Skin epidermis (tissue), 12 donors: ENCODE measurements at regions not wholly inside any gene's neighbourhood (a gene's known extent, or its start where the extent isn't known, plus 50 kb on each side); places are given as distances from the start of the nearest gene placed in this dataset.
"Not testable (repeated sequence)": the region's sequence is repeated elsewhere in the genome, so short reads cannot be mapped to it uniquely, and the experiment has no call there.

Experiments used
- H3K27ac ChIP-seq, 21 experiments: fragments of 200-600 bp; sonication (generic) in 11 of 21; one replicate each; pipeline ENCODE4 v1.5.0; 2020; ENCODE audit warnings: mild to moderate bottlenecking in 3 of 21, inconsistent platforms in 2 of 21, moderate library complexity in 2 of 21
- H3K4me3 ChIP-seq, 7 experiments: fragments of 200-600 bp; sonication (generic) in 2 of 7; one replicate each; pipeline ENCODE4 v1.5.0; 2020; ENCODE audit warnings: inconsistent platforms in 2 of 7, mild to moderate bottlenecking in 2 of 7, moderate library complexity in 1 of 7

DNA sequence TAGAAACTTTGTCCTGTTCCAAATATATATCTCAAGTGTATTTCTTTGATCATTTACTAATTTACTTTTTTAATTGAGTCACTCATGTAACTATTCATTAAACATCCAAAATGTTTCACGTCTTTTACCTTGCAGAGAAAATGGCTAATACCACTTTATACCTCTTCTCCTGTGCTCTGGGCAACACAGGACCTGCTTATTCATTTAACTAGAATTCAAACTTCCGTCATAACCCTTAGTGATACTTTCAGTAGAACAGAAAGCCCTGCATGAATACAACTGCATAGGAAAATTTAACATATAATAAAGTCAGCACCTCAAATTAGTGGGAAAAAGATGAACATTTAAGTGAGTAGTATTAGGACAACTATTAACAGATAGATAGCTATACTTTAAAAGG, 205.2 kb downstream of the MREG start:
- H3K4me3 ChIP-seq, result no peak overlapping the region
- H3K27ac ChIP-seq, result no peak overlapping the region

DNA sequence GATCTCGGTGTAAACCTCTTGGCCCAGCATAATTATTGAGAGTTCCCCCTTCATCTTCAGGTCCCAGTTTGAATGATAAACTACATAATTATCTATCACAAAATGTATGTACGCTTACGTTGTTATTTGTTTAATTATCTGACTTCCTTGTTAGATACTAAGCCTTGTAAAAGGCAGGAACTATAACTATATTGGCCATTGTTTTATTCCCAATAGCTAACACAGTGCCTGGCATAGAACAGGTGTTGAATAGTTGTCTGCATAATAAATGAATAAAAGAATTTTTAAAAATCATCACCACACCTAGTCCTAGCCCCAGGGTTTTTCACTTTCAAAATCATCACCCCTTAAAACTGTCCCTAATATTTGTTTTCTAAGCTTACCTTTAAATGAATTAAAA, 207.9 kb downstream of the MREG start:
- no peak overlapping the region for H3K27ac ChIP-seq
- no peak overlapping the region for H3K4me3 ChIP-seq

DNA sequence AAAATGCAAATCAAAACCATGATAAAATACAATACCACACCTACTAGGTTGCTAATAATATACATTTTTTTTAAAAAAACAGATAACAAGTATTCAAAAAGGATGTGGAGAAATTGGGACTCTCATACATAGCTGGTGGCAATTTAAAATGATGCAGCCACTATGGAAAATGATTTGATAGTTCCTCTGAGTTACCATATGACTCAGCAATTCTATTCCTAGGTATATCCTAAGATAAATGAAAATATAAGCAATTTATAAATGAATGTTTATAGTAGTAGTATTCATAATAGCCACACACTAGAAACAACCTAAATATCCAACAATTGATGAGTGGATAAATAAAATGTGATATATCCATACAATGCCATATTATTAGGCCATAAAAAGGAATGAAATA, 210.2 kb downstream of the MREG start:
- no peak overlapping the region for H3K4me3 ChIP-seq
- no peak overlapping the region for H3K27ac ChIP-seq

DNA sequence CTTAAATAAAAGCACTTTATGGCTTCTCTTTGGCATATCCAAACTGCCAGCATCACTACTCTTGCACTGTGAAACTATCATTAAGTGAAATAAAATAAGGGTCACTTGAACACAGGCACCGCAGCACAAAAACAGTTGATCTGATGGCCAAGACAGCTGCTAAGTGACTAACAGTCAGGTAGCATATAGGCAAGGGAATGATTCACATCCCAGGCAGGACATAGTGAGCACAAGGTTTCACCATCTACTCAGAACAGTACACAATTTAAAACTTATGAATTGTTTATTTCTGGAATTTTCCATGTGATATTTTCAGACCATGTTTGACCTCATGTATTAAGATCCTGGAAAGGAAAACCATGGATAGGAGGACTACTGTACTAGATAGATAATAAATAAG, 214.2 kb downstream of the MREG start:
- Histone ChIP-seq H3K27ac (no peak overlapping the region), H3K4me3 (no peak overlapping the region)

DNA sequence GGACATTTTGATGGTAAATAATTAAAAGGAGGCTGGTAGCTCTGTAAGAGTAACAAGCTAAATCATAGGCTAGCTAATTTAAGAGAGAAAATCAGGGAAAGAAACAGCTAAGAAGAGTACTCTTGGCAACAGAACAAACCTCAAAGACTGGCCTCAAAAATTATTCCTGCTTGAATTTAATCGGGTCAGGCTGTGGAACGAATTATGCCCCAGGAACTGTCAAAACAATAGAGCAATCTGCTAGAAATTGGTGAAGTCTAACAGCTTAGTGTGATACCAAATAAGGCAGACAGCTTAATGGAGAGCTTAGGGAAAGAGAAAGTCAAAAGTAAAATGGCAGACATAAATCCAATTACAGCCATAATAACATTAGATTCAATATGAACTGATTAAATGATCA, 215.7 kb downstream of the MREG start:
- Histone ChIP-seq H3K4me3 (no peak overlapping the region), H3K27ac (peak overlapping the region in 1 of 21 experiments; percentile 11)

DNA sequence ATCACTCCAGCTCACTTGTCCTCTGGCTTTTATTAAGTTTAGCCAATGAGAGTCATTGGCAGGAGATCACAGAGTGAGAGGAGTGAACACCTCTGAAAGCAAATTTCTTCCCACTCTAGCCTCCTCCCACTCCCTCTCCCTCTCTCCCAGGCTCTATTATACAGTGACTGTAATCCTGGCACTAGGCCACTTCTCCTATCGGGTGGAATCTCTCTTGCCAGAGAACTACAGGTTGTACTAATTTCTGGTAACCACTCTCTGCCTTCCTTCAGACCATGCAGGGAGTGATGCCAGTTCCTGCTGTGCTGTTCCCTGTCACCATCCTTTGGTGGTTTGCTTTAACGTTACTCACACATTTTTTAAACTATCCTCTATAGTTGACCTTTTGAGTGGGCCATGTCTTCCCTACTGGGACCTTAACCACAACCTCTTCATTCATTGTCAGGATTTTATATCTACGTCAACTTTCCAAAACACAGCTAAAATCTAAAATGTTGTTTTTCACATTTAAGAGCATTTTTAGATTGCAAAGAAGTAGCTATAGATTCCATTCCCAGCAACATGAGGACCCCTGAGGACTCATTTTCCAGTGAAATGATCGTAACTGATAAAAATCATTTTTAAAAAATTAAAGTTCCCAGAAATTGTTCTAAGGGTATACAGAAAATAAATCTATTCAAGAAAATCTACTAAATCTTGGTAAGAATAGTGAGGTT, 217.1 kb downstream of the MREG start:
- Histone ChIP-seq H3K27ac (no peak overlapping the region), H3K4me3 (no peak overlapping the region)

DNA sequence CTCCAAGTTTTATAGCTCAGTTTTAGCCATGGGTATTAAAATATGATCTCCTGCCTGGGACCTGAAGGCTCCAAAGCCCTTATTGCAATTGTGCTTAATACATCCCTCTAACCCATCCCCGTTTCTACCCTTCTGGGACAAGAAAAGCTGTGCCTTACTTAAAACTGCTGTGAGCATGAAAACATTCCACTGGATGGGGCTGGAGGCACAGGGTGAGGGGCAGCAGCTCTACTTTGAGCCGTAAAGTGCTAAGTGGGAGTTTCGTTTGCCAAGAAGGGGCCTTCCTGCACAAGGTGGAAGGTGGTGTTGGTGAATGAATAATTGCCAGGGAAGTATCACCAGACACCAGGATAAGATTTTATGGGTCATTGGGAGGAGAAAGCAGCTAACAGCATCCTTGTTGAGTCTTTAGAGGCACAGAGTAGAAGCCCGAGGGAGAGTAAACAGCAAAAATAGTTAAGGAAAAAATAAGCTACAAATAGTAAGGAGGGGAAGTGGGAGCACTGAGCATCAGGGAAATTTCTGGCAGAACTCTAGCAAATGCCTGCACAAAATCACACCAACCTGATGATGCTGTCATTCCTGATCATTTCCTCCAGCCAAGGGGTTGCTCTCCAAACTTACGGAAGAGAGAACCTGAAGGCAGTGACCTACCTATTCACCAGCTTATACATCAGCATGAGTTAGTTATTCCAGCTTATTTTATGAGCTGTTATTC, 218.4 kb downstream of the MREG start:
- Histone ChIP-seq H3K27ac (peak overlapping the region in 3 of 21 experiments; percentile 55 to 63 (median 63)), H3K4me3 (no peak overlapping the region)

DNA sequence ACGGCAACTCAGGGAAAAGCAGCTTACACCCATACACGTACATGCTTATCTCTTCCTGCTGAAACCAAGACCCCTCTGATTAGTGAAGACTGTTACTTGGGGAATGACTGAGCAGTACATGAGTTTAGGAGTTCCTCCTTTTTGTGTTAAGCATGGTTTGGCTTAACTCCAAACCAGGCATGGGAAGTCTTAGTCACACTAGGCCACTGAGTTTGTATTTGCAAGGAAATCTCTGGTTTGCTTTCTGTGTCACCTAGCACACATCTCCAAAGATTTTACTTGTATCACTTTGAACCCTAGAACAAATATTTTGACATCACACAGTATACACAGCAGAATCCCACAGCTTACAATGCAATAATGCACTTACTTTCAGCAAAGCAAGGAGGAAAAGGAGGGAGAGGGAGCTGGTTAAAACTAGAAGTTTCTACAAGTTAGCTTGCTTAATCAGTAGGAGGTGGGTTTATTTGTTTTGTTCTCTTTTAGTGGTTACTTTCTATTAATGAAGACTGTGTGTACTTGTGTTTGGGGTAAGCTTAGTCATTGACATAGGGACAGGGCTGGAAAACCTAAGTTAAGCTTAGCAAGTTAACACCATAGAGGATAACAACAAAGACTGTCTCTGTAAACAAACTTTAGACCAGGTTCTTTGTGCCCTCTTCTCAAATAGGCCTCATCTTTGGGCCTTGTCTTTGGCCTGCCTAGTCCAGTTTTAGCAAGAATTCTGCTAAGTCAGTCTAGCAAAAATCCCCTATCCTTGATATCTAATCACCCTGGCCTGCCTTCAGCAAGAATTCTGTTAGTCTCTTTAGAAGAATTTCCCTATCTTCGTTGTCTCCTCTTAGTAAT, 219.4 kb downstream of the MREG start:
- H3K4me3 ChIP-seq, result no peak overlapping the region
- peak overlapping the region in 11 of 21 experiments; percentile 19 to 63 (median 41) for H3K27ac ChIP-seq

DNA sequence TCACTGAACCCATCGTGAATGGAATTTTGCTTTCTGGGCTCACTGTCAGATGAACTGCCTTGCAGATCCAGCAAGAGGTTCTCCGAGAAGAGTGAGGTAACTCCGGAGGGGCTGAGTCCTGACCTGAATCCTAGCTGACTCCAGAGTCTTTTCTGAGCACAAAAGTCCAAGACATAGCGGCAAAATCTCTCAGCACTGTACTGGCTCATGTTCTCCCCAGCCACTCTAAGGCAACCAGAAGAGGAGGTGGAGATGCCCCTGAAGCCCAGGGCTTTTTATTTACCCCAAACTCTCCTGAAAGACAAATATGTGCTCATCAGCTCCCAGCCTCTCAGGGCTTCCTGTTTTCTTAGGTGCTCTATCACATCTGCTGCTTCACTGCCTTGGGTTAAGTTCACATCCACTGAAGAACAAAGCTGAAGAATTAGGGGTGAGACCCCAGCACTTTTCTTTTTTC, 221.8 kb downstream of the MREG start:
- no peak overlapping the region for H3K4me3 ChIP-seq
- H3K27ac ChIP-seq, result peak overlapping the region in 2 of 21 experiments; percentile 19 to 39

DNA sequence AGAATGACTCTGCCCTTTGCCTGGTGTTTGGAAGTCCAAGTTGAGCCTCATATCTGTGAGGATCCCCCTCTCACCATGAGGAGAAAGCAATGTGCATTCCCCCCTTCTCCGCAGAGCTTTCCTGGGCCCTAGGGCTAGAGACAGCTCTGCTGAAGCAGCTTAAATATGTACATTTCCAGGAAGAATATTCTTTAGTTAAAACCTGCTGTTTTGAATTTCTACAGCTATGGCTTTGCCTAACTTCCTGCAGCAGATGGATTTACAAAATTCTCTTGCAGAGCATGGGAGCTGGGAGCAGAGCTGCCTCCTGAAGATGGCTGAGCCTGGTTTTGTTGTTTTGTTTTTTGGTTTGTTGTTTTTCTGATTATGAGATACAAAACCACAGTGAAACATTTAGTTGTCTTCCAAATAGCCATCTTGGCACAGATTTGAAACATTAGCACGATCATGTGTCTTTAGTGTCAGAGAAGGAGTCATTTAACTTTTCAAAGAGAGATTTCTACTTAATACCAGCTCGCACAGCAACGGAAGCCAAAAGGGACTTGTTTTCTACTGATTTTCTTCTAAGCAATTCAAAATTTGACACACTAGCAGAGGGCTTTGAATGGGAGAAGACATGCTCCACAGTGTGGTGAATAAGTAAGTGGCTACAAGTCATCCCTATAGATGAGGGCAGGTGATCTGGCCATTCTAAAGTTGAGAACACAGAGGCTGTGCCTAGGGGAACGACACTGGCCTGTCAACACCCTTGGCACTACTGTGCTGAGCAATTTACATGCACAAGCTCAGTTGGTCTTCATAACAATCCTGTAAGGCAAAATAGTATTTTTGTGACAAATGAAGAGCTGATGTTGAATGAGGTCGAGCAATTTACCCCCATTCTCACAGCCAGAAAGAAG, 222.6 kb downstream of the MREG start:
- no peak overlapping the region for H3K4me3 ChIP-seq
- peak overlapping the region in 6 of 21 experiments; percentile 2 to 39 (median 18) for H3K27ac ChIP-seq

DNA sequence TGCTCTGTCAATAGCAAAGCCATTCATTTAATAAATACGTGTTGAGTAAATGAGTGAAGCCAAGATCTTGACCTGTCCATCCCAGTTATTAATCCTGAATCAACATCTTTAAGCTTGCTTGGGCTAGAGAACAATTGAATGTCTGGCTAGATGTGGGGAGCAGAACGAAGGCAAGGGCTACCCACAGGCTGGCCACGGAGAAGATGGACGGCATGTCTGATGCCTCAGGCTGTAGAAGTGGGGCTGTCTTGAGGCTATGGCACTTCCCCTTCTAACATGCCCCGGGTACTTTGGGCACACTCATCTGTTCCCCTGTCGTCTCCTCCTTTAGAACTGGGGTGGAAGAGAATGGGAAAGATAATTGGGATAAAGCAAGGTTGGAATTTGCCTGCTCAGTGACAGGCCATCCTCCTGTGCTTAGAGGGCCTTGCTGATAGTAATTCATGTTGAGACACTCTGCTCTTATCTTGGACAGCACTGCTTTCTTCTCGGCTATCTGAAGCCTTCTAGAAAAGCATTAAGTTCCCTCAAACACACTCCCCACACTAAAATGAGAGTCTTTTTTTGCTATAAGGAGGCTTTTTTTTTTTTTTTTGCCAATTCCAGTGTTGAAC, 225.7 kb downstream of the MREG start:
- H3K4me3 ChIP-seq, result no peak overlapping the region
- no peak overlapping the region for H3K27ac ChIP-seq

DNA sequence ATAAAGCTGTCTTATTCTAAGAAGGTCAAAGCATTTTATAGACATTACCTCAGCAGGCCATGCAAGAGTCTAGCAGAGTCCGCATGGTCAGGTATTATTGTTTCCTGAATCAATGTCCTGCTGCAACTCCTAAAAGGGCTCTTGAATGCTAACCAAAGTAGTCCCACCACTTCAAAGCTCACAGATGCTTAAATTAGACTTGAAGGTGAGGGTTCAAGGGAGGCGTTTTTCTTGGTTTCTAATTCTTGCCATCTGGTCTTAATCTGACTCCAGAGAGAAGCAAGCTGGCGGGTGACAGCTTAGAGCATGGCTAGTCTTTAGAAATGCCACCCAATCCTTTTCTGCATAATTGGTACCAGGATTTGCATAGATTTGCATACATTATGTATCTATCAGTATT, 226.3 kb downstream of the MREG start:
- Histone ChIP-seq H3K27ac (no peak overlapping the region), H3K4me3 (no peak overlapping the region)

DNA sequence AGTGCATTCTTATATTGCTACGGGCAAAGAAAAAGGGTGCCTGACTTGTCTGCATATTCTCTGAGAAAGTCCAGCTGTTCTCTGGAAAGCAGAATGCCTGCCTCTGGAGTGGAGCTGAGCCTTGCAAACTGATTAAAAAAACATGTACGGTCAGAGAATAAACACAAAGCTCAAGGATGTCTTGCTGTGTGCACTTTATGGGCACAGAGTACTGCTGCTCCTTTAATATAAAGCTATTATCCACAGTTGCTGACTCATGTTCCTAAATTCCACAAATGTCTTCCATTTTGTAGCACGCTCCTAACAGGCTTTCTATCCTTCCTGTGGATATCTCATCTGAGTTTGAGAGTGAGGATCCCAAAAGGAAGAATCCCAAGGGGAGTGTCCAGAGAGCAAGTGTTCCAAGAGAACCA, 229.0 kb downstream of the MREG start:
- peak overlapping the region in 1 of 21 experiments; percentile 40 for H3K27ac ChIP-seq
- H3K4me3 ChIP-seq, result no peak overlapping the region

DNA sequence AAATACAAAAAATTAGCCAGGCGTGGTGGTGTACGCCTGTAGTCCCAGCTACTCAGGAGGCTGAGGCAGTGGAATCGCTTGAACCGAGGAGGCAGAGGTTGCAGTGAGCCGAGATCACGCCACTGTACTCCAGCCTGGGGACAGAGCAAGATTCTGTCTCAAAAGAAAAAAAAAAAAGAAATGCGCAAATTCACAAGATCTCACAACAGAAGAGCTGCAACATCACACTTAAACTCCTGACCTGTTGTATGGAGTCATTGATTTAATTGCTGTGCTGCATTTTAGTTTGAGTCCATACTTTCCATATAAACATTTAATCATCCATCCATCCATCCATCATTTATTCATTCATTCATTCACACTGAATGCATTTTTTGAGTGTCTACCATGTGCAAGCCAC, 229.7 kb downstream of the MREG start:
- H3K4me3 ChIP-seq, H3K27ac ChIP-seq: not testable (repeated sequence)

DNA sequence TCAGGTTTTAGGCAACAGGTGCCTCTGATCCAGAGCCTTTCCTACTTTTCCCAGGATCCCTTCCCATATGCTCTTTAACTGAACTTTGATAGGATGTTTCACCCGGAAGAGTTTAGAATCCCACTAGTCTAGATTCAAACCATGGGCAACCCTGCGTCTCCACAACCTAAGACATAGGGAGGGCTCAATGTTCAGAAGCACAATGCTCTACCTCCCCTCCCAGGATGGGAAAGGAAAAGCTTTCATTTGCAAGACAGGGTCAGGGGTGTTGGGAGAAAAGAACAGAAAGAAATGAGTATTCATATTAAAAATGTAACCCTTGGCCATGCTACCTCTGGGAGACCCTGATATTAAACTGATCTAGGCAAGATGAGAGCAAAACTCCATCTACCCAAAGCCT, 230.4 kb downstream of the MREG start:
- Histone ChIP-seq H3K27ac (no peak overlapping the region), H3K4me3 (no peak overlapping the region)

DNA sequence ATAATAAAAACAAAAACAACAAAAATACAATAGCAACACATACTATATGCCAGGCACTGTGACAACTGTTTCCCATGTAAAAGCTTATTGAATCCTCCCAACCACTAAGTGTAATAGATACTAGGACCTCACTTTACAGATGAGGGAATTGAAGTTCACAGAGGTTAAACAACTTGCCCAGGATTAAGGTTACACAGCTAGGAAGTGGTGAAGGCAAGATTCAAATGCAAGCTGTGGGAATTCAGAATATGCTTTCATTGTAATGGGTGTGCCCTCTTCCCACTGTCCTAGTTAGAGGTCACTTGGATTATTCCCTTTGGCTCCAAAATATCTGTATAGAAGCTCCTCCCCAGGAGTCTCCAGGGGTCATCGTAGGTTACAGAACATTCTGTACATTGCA, 231.1 kb downstream of the MREG start:
- Histone ChIP-seq H3K4me3 (no peak overlapping the region), H3K27ac (no peak overlapping the region)

DNA sequence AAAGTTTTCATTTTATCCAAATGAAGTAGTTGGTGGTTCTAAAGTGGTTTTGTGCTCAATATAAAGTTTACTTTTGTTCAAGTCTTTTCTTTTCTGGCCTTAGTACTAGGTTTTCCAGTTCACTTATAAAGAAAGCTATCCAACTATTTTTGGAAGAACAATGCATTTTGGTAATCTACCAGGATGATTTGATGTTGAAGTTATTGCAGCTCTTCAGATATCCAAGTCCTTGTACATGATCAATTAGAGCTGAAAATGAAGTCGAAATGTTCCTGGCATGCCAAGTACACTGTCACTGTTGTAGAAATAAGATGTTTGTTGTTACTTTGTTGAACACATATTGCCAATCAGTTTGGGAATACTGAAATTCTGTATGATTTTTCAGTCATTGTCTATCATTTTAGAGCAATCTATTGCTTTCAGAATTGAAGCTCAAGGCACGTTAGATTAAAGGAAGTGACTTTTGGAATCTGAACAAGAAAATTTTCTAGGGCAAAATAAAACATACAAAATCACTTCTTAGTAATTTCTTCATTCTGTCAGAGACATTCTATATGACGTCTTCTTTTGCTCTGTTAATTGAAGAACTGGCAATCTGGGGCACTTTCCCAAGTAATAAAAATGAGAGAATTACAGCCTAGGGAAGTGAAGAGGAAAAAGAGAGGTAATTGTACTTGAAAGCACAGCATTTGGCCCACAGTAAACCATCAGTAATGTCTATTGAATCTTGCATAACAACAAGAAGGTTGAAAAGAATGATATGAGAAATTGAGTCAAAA, 232.3 kb downstream of the MREG start:
- H3K4me3 ChIP-seq, result no peak overlapping the region
- peak overlapping the region in 2 of 21 experiments; percentile 28 to 68 for H3K27ac ChIP-seq

DNA sequence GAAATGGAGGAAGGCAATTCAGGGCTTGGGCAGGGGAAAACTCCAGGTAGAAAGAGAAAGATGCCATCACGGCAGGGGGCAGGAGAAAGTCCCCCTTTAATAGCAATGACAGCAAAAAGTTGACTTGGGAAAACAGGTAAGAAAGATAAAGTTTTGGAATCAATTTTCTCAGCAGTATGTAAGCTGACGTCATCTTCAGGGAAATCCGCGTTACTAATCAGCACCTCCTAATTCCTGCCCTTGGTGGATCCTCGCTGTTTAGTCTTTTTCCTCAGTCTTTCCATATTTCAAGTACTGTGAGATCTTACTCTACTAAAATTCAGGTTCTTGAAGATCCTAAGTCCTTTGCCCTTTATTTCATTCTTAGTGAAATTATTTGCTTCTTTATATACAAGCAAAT, 233.0 kb downstream of the MREG start:
- Histone ChIP-seq H3K27ac (no peak overlapping the region), H3K4me3 (no peak overlapping the region)
